ENCODE measurements at regions not wholly inside any gene's neighbourhood (a gene's known extent, or its start where the extent isn't known, plus 50 kb on each side); places are given as distances from the start of the nearest gene placed in this dataset.
"Not testable (repeated sequence)": the region's sequence is repeated elsewhere in the genome, so short reads cannot be mapped to it uniquely, and the experiment has no call there.

DNA sequence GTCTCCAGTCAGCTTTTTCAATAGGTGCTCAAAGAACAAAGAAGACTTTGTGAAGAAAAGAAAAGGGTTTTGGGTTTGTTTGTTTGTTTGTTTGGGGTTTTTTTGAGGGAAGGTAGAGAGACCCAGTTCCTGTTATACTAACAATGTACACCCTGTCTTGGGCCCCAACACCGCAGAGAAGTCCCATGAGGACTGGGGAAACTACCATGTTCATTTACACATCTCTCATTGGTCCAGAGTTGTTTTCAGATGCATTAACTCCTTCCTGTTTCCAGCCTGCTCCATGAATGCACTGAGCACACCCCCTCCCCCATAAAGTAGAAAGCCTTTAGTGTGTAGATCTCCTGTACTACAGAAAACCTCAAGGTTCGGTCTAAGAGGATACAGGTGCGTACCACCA is 51.1 kb upstream of the SLC8A3 start:
- Histone ChIP-seq H3K4me1 (ENCODE audit: control insufficient read depth, insufficient read depth, low read length, unreplicated experiment) (no peaks in the 10 kb centered on the region), H3K27me3 (ENCODE audit: insufficient read depth, low read length) (no peaks in the 10 kb centered on the region)

DNA sequence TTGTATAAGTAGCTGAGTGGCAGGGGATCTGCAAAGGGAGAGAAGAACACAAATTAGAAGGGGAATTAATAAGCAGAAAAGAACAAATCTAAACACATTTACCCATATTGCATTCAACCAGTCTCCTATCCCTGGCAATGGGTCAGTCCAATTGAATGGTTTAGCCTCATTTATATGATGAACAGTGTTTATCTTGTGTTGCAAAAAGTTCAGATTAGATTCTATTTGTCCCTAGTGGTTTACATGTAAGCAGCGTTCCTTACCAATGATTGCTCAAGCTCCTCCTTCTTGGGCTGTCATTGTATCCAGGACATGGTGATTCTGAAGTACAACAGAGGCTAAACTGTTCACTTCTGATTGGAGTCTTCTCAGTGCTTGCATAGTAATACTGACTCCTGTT is 49.9 kb upstream of the SLC8A3 start:
- not testable (repeated sequence) for H3K27ac ChIP-seq (ENCODE audit: low read depth, low read length); H3K4me1 ChIP-seq (ENCODE audit: control insufficient read depth, insufficient read depth, low read length, unreplicated experiment); H3K79me2 ChIP-seq (ENCODE audit: control insufficient read depth, insufficient read depth, low read length, unreplicated experiment); H2AFZ ChIP-seq (ENCODE audit: low read length, unreplicated experiment); H3K27me3 ChIP-seq (ENCODE audit: insufficient read depth, low read length); H3K4me3 ChIP-seq (ENCODE audit: low read depth, low read length); H3K36me3 ChIP-seq (ENCODE audit: insufficient read depth, low read length)

More for the DNA sequence above, 51.1 kb upstream of the SLC8A3 start:
- Histone ChIP-seq H2AFZ (ENCODE audit: low read length, unreplicated experiment) (no peak overlapping the region), H3K36me3 (ENCODE audit: insufficient read depth, low read length) (no peaks in the 10 kb centered on the region), H3K27ac (ENCODE audit: low read depth, low read length) (no peak overlapping the region), H3K79me2 (ENCODE audit: control insufficient read depth, insufficient read depth, low read length, unreplicated experiment) (no peaks in the 10 kb centered on the region), H3K4me3 (ENCODE audit: low read depth, low read length) (no peak overlapping the region)
